NCI-H187 (cell line): ENCODE measurements at regions not wholly inside any gene's neighbourhood (a gene's known extent, or its start where the extent isn't known, plus 50 kb on each side); places are given as distances from the start of the nearest gene placed in this dataset.
"Not testable (repeated sequence)": the region's sequence is repeated elsewhere in the genome, so short reads cannot be mapped to it uniquely, and the experiment has no call there.

ENCODE experiments used
- DNase-seq, 2 experiments: peaks; one replicate each; lab custom pipeline; 2025; lab: John Stamatoyannopoulos, UW

GRCh38 chr2:33978471-33978870 is 379.4 kb upstream of the FAM98A start:
- no peak for DNase-seq

- DNase-seq: no peak
Measured at GRCh38 chr2:33975498-33975897, 376.4 kb upstream of the FAM98A start.

GRCh38 chr2:33967103-33967502 is 368.0 kb upstream of the FAM98A start:
- no peak for DNase-seq

GRCh38 chr2:33958591-33958990 is 359.5 kb upstream of the FAM98A start:
- DNase-seq: no peak

GRCh38 chr2:33949371-33949770 is 350.3 kb upstream of the FAM98A start:
- DNase-seq: no peak

GRCh38 chr2:33946193-33946592 is 347.1 kb upstream of the FAM98A start:
- no peak for DNase-seq

GRCh38 chr2:33933203-33933602 is 334.1 kb upstream of the FAM98A start:
- DNase-seq: no peak

GRCh38 chr2:33931164-33931563 is 332.1 kb upstream of the FAM98A start:
- DNase-seq: no peak

GRCh38 chr2:33929467-33929866 is 330.4 kb upstream of the FAM98A start:
- no peak for DNase-seq

GRCh38 chr2:33927756-33928155 is 328.7 kb upstream of the FAM98A start:
- DNase-seq: no peak

GRCh38 chr2:33925311-33925710 is 326.2 kb upstream of the FAM98A start:
- DNase-seq: no peak

GRCh38 chr2:33924586-33925169 is 325.6 kb upstream of the FAM98A start:
- DNase-seq: no peak

- DNase-seq: no peak
Measured at GRCh38 chr2:33917252-33917651, 318.2 kb upstream of the FAM98A start.

GRCh38 chr2:33913071-33913616 is 314.0 kb upstream of the FAM98A start:
- DNase-seq: no peak

GRCh38 chr2:33911327-33911726 is 312.2 kb upstream of the FAM98A start:
- DNase-seq: no peak

- DNase-seq: no peak
Measured at GRCh38 chr2:33909945-33910695, 311.0 kb upstream of the FAM98A start.

GRCh38 chr2:33907866-33908265 is 308.8 kb upstream of the FAM98A start:
- DNase-seq: no peak

GRCh38 chr2:33906129-33906528 is 307.0 kb upstream of the FAM98A start:
- not testable (repeated sequence) for DNase-seq

GRCh38 chr2:33904801-33905200 is 305.7 kb upstream of the FAM98A start:
- no peak for DNase-seq

GRCh38 chr2:33903701-33904100 is 304.6 kb upstream of the FAM98A start:
- DNase-seq: no peak

- DNase-seq: no peak
Measured at GRCh38 chr2:33903215-33903614, 304.1 kb upstream of the FAM98A start.

GRCh38 chr2:33900610-33901009 is 301.5 kb upstream of the FAM98A start:
- DNase-seq: no peak

- no peak for DNase-seq
Measured at GRCh38 chr2:33897741-33898140, 298.6 kb upstream of the FAM98A start.

GRCh38 chr2:33893824-33894223 is 294.7 kb upstream of the FAM98A start:
- DNase-seq: no peak
